GM18868 (cell line): ENCODE measurements at regions not wholly inside any gene's neighbourhood (a gene's known extent, or its start where the extent isn't known, plus 50 kb on each side); places are given as distances from the start of the nearest gene placed in this dataset.
"Not testable (repeated sequence)": the region's sequence is repeated elsewhere in the genome, so short reads cannot be mapped to it uniquely, and the experiment has no call there.

ENCODE experiments used
- ATAC-seq: cut with Tn5 transposase; IDR thresholded peaks from one replicate; pipeline ENCODE4 v1.9.1; 2021; ENCODE audit warnings: mild to moderate bottlenecking, moderate library complexity; ENCODE audit not compliant: unreplicated experiment

DNA sequence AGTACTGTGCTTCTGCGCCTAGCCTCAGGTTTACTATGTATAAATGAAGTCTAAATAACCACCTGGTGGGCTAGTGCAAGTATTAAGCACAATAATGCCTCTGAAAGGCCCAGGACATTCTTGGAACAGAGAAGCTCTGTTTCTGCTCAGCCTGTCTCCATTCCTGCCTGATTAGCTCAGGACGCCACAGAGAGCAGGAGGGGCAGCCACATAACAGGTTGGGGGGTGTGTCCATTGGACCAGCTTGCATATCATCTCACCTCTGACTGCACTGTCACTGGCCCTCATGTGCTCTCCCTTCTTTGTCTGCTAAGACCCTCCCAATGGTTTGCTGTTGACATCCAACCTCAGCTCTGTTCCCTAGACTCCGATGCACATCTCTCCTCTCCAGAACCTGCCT lies 52.8 kb upstream of the IKZF1 start:
- no peak for ATAC-seq

- no peak for ATAC-seq
Measured at GRCh38 chr7:50246551-50246950, 58.0 kb upstream of the IKZF1 start.

DNA sequence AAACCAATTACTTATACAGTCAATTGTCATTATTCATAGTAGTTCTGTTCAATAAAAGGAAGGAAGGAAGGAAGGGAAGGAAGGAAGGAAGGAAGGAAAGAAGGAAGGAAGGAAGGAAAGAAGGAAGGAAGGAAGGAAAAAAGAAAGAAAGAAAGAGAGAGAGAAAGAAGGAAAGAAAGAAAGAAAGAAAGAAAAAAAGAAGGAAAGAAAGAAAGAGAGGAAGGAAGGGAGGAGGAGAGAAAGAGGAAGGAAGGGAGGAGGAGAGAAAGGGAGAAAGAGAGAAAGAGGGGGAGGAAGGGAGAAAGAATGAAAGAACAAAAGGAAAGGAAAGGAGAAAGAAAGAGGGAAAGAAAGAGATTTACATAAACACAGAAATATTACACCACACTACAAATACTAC lies 62.4 kb upstream of the IKZF1 start:
- not testable (repeated sequence) for ATAC-seq

- not testable (repeated sequence) for ATAC-seq
Measured at GRCh38 chr7:50240699-50241098, 63.8 kb upstream of the IKZF1 start.

DNA sequence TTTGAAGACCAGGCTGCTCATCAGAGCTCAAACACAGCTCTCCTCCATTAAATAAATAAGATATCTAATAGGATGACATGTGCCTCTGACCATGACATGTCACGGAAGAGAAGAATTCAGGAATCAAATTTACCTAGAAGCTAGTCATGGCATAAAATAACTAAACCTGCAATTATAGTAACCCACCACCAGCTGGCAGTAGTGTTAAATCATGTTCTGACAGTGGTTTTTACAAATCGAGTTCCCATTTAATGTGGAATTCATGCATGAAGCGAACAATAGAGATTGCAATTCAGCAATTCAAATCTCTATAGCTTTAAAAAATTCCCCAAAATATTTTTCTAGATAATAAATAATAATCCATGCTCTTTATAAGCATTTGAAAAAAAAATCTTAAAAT lies 74.6 kb upstream of the IKZF1 start:
- no peak for ATAC-seq

GRCh38 chr7:50228148-50228547 lies 76.4 kb upstream of the IKZF1 start:
- no peak for ATAC-seq

DNA sequence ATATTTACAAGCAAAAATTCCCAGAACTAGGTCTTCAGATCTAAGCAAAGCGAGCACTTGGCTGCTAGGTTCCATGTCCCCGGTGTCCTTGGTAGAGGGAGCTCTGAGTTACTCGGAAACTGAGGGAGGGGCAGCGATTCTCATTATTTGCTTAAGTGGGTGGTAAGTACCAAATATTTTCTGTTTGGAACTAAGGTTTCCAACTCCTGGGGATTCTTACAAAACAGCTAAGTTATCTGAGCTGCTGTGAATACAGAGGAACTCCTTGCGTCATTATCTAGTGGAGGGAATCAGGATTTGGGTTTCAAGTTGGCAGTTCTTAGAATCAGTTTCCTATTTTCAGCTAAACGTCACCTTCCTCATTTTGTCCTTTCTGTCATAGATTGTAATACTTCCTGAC lies 76.8 kb upstream of the IKZF1 start:
- no peak for ATAC-seq

- peak; percentile 82 for ATAC-seq
Measured at GRCh38 chr7:50226669-50227068, 77.8 kb upstream of the IKZF1 start.

DNA sequence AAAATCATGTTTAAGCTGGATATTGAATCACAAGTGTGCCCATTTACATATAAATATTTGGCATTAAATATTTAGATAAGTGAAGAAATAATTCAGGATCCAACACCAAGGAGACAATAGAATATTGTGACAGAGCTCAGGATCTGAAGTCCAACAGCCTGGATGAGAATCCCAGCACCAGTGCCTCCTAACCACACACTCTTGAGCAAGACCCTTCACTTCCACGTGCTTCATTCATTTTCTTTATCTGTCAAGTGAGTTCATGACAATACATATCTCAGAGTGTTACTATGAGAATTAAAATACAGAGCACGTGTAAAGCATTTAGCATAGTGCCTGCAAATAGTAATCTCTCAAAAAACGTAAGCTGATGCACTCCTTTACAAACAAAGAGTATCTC lies 78.4 kb upstream of the IKZF1 start:
- ATAC-seq = no peak

- no peak for ATAC-seq
Measured at GRCh38 chr7:50221433-50221832, 83.1 kb upstream of the IKZF1 start.

DNA sequence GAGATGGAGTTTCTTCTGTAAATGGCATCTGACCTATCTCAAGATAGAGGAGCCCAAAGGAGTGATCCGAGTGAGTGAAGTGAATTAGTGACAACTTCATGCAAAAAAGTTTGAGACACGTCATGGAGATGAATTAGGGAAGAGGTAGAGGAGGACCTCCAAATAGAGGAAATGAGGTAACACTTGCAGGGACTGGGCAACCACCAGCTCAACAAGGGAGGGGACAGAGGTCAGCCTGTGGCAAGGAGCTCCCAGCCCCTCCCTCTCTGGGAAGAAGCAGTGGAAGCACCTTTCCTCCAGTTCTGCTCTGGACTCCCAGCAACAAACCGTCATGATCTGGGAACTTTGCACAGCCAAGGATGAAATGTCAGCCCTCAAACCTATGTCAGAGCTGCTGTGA lies 83.5 kb upstream of the IKZF1 start:
- ATAC-seq = no peak

- no peak for ATAC-seq
Measured at GRCh38 chr7:50220273-50220672, 84.2 kb upstream of the IKZF1 start.

DNA sequence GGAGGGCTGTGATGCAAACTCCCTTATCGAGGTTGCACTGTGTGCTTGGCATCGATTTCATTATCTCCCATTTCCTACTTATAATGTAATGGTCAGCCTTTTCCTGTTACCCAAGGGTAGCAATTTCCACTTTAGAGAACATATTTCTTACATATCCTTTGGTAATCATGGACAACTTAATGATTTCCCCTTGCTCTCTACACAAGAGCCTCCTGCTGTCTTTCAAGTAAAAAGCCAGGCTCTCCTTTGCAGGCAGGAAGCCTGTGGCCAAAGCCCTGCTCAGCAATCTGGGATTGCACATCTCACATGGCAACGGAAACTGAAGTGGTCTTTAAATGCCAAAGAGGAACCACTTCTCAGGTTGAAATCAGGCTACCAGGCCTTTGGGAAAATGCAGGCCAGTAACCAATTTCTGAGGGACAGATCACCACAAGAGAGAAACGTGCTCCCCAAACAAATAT lies 86.7 kb upstream of the IKZF1 start:
- no peak for ATAC-seq

DNA sequence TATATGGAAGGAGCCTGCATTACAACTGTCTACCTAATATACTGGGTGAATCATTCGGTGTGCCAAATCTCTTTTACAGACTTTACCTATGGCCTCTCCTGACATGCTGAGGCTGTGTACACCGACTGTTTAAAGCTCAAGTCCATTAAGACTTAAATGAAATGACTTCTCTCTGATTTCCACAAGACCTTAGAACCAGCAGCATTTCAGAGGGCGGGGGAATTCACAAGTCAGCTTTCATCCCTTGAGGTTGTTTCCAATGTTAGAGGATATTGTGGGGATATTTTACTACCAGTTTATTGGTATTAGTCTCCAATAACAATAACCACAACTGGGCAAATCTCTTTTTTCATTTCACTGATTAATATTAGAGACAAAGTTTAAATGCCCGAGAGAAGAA lies 87.1 kb upstream of the IKZF1 start:
- ATAC-seq = no peak

- ATAC-seq = no peak
Measured at GRCh38 chr7:50216626-50217025, 87.9 kb upstream of the IKZF1 start.

GRCh38 chr7:50214771-50215170 lies 89.7 kb upstream of the IKZF1 start:
- ATAC-seq = no peak

GRCh38 chr7:50214126-50214670 lies 90.3 kb upstream of the IKZF1 start:
- no peak for ATAC-seq

GRCh38 chr7:50213622-50214017 lies 90.9 kb upstream of the IKZF1 start:
- no peak for ATAC-seq

- peak; percentile 44 for ATAC-seq
Measured at GRCh38 chr7:50212666-50213621, 91.6 kb upstream of the IKZF1 start.

DNA sequence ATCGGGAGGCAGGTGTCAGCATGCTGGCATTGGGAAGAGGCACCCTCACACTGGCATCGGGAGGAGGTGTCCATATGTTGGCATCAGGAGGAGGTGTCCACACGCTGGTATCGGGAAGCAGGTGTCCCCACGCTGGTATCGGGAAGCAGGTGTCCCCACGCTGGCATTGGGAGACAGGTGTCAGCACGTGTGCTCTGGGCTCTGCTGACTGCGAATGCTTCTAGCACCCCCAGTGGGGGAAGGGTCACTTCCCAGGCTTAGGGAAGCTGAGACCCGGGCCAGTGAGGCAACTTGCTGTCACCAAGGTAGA lies 92.5 kb upstream of the IKZF1 start:
- no peak for ATAC-seq

DNA sequence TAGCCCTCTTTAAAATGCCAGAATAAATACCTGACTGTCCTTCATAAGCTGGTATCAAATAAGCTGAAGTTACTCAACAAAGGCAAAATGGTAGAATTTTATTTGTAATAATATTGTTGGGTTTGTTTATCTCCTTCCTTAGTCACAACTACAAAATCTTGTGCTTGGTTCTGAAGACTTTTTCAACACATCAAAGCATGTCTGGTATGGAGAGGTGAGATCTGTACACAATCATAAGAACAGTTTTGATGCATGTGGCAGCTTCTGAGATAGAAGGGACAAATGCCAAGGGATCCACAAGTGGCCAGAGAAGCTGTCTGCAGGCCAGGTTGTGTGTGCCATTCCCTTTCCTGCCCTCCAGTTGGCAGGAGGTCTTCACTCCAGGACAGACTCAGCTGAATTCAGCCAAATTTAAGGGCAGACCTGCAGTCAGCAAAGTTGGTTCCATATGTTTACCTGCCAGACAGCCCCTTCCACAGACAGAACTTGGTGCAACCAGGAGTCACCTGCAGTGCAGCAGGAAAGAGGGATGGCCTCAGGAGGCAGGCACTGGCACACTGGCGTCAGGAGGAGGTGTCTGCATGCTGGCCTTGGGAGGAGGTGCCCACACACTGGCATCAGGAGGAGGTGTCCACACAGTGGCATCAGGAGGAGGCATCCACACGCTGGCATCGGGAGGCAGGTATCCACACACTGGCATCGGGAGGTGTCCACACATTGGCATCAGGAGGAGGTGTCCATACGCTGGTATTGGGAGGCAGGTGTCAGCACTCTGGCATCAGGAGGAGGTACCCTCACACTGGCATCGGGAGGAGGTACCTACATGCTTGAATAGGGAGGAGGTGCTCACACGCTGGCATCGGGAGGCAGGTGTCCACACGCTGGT lies 93.1 kb upstream of the IKZF1 start:
- no peak for ATAC-seq

DNA sequence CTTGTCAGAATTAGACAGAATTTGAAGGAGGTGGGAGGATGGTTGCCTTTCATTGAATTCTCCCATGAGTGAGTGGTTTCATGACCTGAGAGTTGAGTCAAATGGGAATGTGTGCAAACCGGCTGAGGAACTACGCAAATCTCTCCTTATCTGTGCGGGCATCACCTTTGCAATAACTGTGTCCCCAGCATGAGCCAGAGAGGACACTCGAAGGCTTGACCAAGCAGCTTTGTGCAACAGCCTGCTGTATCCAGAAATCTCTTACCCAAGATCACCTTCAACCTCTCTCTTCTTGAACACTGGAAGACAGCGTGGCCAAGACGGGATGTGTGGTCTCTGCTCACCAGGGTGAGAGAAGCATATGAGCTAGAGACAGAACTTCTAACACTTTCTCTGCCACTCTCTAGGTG lies 93.8 kb upstream of the IKZF1 start:
- peak; percentile 34 for ATAC-seq
